Upper lobe of left lung (tissue), 6 donors: ENCODE measurements at regions not wholly inside any gene's neighbourhood (a gene's known extent, or its start where the extent isn't known, plus 50 kb on each side); places are given as distances from the start of the nearest gene placed in this dataset.

Experiments used
- ATAC-seq, 2 donors: fragments of 200-7000 bp; cut with Tn5 transposase; one replicate each; pipeline ENCODE4 v1.9.1; 2022; ENCODE audit warnings: mild to moderate bottlenecking in 2 of 2, moderate library complexity in 2 of 2; ENCODE audit not compliant: low FRiP score in 2 of 2
- DNase-seq, 2 donors: peaks; one replicate each; pipeline ENCODE4 v3.0.0-alpha.2; 2019 to 2020
- H3K27ac ChIP-seq, 4 donors: fragments of 200-600 bp; sonication (generic); one replicate each; pipeline ENCODE4 v1.5.1; 2016 to 2019
- H3K27me3 ChIP-seq, 4 donors: fragments of 200-600 bp; sonication (generic); one replicate each; pipeline ENCODE4 v1.5.1; 2017 to 2019
- H3K36me3 ChIP-seq, 4 donors: fragments of 200-600 bp; sonication (generic); one replicate each; pipeline ENCODE4 v1.5.1; 2016 to 2019
- H3K4me1 ChIP-seq, 4 donors: fragments of 200-600 bp; sonication (generic); one replicate each; pipeline ENCODE4 v1.5.1; 2018 to 2019
- H3K4me3 ChIP-seq, 4 donors: fragments of 200-600 bp; sonication (generic); one replicate each; pipeline ENCODE4 v1.5.1; 2017 to 2019; ENCODE audit warnings: mild to moderate bottlenecking in 2 of 4, moderate library complexity in 1 of 4
- H3K9me3 ChIP-seq, 4 donors: fragments of 200-600 bp; sonication (generic); one replicate each; pipeline ENCODE4 v1.5.1; 2018 to 2019
- CTCF ChIP-seq, 6 experiments: fragments of 450-650 bp in 4 of 6; fragments of 200-600 bp in 2 of 6; sonication (generic) in 2 of 6; IDR thresholded peaks; one replicate each; pipeline ENCODE4 v1.5.1; 2016 to 2019; ENCODE audit warnings: antibody characterized with exemption in 6 of 6
- EP300 ChIP-seq, 4 donors: sonication (generic); formaldehyde crosslinking; IDR thresholded peaks; one replicate each; pipeline ENCODE4 v1.5.1; 2017; ENCODE audit warnings: antibody characterized with exemption in 4 of 4, control low read depth in 2 of 4
- POLR2A ChIP-seq, 4 donors: fragments of 450-650 bp; IDR thresholded peaks; one replicate each; pipeline ENCODE4 v1.5.1; 2016 to 2017; ENCODE audit warnings: antibody characterized with exemption in 4 of 4, mild to moderate bottlenecking in 2 of 4
- POLR2AphosphoS5 ChIP-seq, 2 donors: sonication (generic); formaldehyde crosslinking; IDR thresholded peaks; one replicate each; pipeline ENCODE4 v1.5.1; 2017; ENCODE audit warnings: antibody characterized with exemption in 2 of 2
- WGBS, 2 donors: methylation state at CpG; one replicate each; pipeline ENCODE4 v1.1.5; 2017 to 2018; 5-methylcytosine and 5-hydroxymethylcytosine counted together
- donor health status: DM: no; HTN: no; CAD: no; lungs with moderate emphysema.
- donor health status: DM: no; HTN: yes; CAD: no; lungs with severe emphysema.

GRCh38 chr13:105147461-105147860 lies 1388.0 kb downstream of the EFNB2 start:
- Histone ChIP-seq H3K27me3 (no peaks in the 10 kb centered on the region), H3K27ac (no peak overlapping the region), H3K4me3 (no peak overlapping the region), H3K4me1 (no peaks in the 10 kb centered on the region), H3K36me3 (no peaks in the 10 kb centered on the region), H3K9me3 (no peaks in the 10 kb centered on the region)
- TF ChIP-seq CTCF (IDR thresholded peaks at IDR 0.05) (no peak), POLR2AphosphoS5 (IDR thresholded peaks at IDR 0.05) (no peak), POLR2A (IDR thresholded peaks at IDR 0.05) (no peak), EP300 (IDR thresholded peaks at IDR 0.05) (no peak)
- ATAC-seq (no peak), DNase-seq (no peak)
- WGBS, 2 donors = 56 to 75% methylated on average over 4 of the region's 4 CpGs

GRCh38 chr13:105144936-105145335 lies 1390.5 kb downstream of the EFNB2 start:
- 81 to 94% methylated on average over 3 of the region's 3 CpGs for WGBS, 2 donors
- Histone ChIP-seq H3K27me3 (no peaks in the 10 kb centered on the region), H3K36me3 (no peaks in the 10 kb centered on the region), H3K4me3 (no peak overlapping the region), H3K4me1 (no peaks in the 10 kb centered on the region), H3K9me3 (no peaks in the 10 kb centered on the region), H3K27ac (no peak overlapping the region)
- DNase-seq = no peak
- TF ChIP-seq POLR2AphosphoS5 (IDR thresholded peaks at IDR 0.05) = no peak
- no peak for TF ChIP-seq EP300 (IDR thresholded peaks at IDR 0.05)
- TF ChIP-seq POLR2A (IDR thresholded peaks at IDR 0.05) = no peak
- no peak for TF ChIP-seq CTCF (IDR thresholded peaks at IDR 0.05)
- no peak for ATAC-seq

GRCh38 chr13:105144020-105144419 lies 1391.4 kb downstream of the EFNB2 start:
- ATAC-seq = no peak
- no peaks in the 10 kb centered on the region for H3K9me3 ChIP-seq
- no peaks in the 10 kb centered on the region for H3K36me3 ChIP-seq
- WGBS, 2 donors = 95 to 98% methylated on average over 3 of the region's 3 CpGs
- no peaks in the 10 kb centered on the region for H3K27me3 ChIP-seq
- TF ChIP-seq POLR2A (IDR thresholded peaks at IDR 0.05) = no peak
- TF ChIP-seq EP300 (IDR thresholded peaks at IDR 0.05) = no peak
- TF ChIP-seq POLR2AphosphoS5 (IDR thresholded peaks at IDR 0.05) = no peak
- TF ChIP-seq CTCF (IDR thresholded peaks at IDR 0.05) = no peak
- peaks cover 0 to 2% (median 0%) of the 10 kb centered on the region in 4 donors for H3K4me1 ChIP-seq
- no peak for DNase-seq
- no peak overlapping the region for H3K27ac ChIP-seq
- no peak overlapping the region for H3K4me3 ChIP-seq

- no peak for ATAC-seq
- Histone ChIP-seq H3K4me1 (peaks cover 0 to 4% (median 0%) of the 10 kb centered on the region in 4 donors), H3K36me3 (no peaks in the 10 kb centered on the region), H3K4me3 (no peak overlapping the region), H3K9me3 (no peaks in the 10 kb centered on the region), H3K27me3 (no peaks in the 10 kb centered on the region), H3K27ac (no peak overlapping the region)
- TF ChIP-seq EP300 (IDR thresholded peaks at IDR 0.05) = no peak
- TF ChIP-seq POLR2AphosphoS5 (IDR thresholded peaks at IDR 0.05) = no peak
- no peak for TF ChIP-seq POLR2A (IDR thresholded peaks at IDR 0.05)
- TF ChIP-seq CTCF (IDR thresholded peaks at IDR 0.05) = no peak
- DNase-seq = no peak
- 32 to 51% methylated on average over 2 of the region's 2 CpGs for WGBS, 2 donors
These were observed 1392.9 kb downstream of the EFNB2 start for GRCh38 chr13:105142556-105142955.
